Testis (tissue), 2 donors: ENCODE measurements at regions not wholly inside any gene's neighbourhood (a gene's known extent, or its start where the extent isn't known, plus 50 kb on each side); places are given as distances from the start of the nearest gene placed in this dataset.
"Not testable (repeated sequence)": the region's sequence is repeated elsewhere in the genome, so short reads cannot be mapped to it uniquely, and the experiment has no call there.

Source experiments
- DNase-seq: peaks from one replicate; pipeline ENCODE4 v3.0.0-alpha.2; 2019
- H3K27ac ChIP-seq, 2 donors: fragments of 200-600 bp; sonication (generic); one replicate each; pipeline ENCODE4 v1.5.1; 2019
- H3K27me3 ChIP-seq: fragments of 200-600 bp; sonication (generic); one replicate; pipeline ENCODE4 v1.5.1; 2019
- H3K36me3 ChIP-seq: fragments of 200-600 bp; sonication (generic); one replicate; pipeline ENCODE4 v1.5.1; 2017; ENCODE audit warnings: low read depth; ENCODE audit errors: missing control alignments
- H3K4me1 ChIP-seq: fragments of 200-600 bp; sonication (generic); one replicate; pipeline ENCODE4 v1.5.1; 2019
- H3K4me3 ChIP-seq, 2 donors: fragments of 200-600 bp; sonication (generic); one replicate each; pipeline ENCODE4 v1.5.1; 2017 to 2019
- H3K9me3 ChIP-seq: fragments of 200-600 bp; sonication (generic); one replicate; pipeline ENCODE4 v1.5.1; 2017
- POLR2A ChIP-seq: fragments of 450-650 bp; IDR thresholded peaks from one replicate; pipeline ENCODE4 v1.6.1; 2017; ENCODE audit warnings: antibody characterized with exemption, mild to moderate bottlenecking, moderate library complexity
- WGBS, 2 donors: methylation state at CpG; one replicate each; pipeline ENCODE4 v1.1.5; 2018; 5-methylcytosine and 5-hydroxymethylcytosine counted together
- intact Hi-C: fragments of 100-400 bp; cut with DNase I; formaldehyde crosslinking; loops from one replicate; pipeline ENCODE4 v1.15.1; 2023; ENCODE audit warnings: low total_unique reads
- TF ChIP-seq, protein P1 (sequence below), 3 experiments: fragments of 450-650 bp in 2 of 3; fragments of 200-600 bp in 1 of 3; sonication (generic) in 1 of 3; IDR thresholded peaks; one replicate each; pipeline ENCODE4 v1.5.1; 2016 to 2019; ENCODE audit warnings: antibody characterized with exemption in 3 of 3, mild to moderate bottlenecking in 2 of 3, moderate library complexity in 1 of 3

DNA sequence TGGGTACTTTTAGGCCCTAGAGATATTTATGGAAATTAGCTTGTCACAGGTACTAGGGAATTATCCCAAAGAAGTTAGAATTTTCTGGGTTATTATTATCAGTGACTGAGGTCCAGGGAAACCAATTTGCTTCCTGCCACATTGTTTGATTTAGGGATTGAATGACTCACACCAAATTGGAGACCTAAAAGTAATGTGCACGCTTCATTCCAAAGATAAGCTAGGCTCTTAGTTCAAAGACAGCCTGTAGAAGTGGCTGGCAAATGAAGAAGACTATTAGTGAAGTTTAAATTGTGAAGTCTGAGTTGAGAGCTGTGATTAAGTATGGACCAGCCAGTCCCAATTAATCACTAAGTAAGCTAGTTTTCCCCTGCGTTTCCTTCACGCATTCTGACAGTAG is 188.1 kb upstream of the MYO3A start:
- Histone ChIP-seq H3K9me3 (no peaks in the 10 kb centered on the region), H3K36me3 (no peaks in the 10 kb centered on the region), H3K27ac (no peak overlapping the region), H3K27me3 (no peaks in the 10 kb centered on the region), H3K4me3 (no peak overlapping the region), H3K4me1 (no peaks in the 10 kb centered on the region)
- WGBS, 2 donors: 34 to 44% methylated on average over 3 of the region's 3 CpGs
- intact Hi-C loops: no loop called here
- no peak for TF ChIP-seq POLR2A
- TF ChIP-seq, protein P1, sequence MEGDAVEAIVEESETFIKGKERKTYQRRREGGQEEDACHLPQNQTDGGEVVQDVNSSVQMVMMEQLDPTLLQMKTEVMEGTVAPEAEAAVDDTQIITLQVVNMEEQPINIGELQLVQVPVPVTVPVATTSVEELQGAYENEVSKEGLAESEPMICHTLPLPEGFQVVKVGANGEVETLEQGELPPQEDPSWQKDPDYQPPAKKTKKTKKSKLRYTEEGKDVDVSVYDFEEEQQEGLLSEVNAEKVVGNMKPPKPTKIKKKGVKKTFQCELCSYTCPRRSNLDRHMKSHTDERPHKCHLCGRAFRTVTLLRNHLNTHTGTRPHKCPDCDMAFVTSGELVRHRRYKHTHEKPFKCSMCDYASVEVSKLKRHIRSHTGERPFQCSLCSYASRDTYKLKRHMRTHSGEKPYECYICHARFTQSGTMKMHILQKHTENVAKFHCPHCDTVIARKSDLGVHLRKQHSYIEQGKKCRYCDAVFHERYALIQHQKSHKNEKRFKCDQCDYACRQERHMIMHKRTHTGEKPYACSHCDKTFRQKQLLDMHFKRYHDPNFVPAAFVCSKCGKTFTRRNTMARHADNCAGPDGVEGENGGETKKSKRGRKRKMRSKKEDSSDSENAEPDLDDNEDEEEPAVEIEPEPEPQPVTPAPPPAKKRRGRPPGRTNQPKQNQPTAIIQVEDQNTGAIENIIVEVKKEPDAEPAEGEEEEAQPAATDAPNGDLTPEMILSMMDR (IDR thresholded peaks at IDR 0.05): no peak
- no peak for DNase-seq

DNA sequence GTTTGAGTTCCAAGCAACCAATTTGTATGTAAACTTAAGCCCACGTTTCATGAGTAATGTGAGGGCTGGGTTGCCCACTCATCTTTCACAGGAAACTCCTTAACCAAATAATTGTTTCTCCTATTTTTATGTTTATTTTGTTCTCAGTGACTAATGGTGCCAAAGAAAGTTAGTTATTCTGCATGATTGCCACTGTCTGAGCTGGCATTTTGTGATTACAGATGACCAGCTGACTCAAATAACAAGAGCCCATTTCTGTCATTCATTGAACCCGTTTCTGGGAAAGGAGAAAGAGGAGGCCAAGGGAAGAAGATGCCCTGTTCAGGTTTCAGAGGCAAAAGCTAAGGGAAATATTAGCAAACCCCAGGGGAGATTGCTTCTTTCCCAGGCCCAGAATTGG is 186.9 kb upstream of the MYO3A start:
- no peak for TF ChIP-seq POLR2A
- TF ChIP-seq, protein P1 (IDR thresholded peaks at IDR 0.05): no peak
- no peak overlapping the region for H3K27ac ChIP-seq
- H3K36me3 ChIP-seq: no peaks in the 10 kb centered on the region
- no peaks in the 10 kb centered on the region for H3K9me3 ChIP-seq
- intact Hi-C loops: no loop called here
- no peak for DNase-seq
- WGBS, 2 donors: 58 to 67% methylated on average over 2 of the region's 2 CpGs
- no peaks in the 10 kb centered on the region for H3K27me3 ChIP-seq
- no peaks in the 10 kb centered on the region for H3K4me1 ChIP-seq
- H3K4me3 ChIP-seq: no peak overlapping the region

DNA sequence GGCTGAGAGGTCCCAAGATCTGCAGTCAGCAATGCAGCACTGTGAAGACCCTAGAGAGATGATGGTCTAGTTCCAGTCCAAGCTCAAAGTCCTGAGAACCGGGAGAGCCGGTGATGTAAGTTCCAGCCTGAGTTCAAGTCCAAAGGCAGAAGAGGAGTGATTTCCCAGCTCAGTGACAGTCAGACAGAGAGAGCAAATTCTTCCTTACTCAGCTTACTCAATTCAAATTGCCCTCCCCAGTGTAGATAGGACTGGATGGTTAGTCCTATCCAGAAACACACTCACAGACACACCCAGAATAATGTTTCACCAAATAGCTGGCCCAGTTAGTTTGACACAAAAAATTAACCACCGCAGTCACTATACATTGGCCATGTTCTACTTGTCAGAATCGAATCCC is 185.5 kb upstream of the MYO3A start:
- DNase-seq: no peak
- H3K36me3 ChIP-seq: no peaks in the 10 kb centered on the region
- WGBS, 2 donors: 92 to 97% methylated on average over 4 of the region's 4 CpGs
- no peaks in the 10 kb centered on the region for H3K4me1 ChIP-seq
- no peak overlapping the region for H3K4me3 ChIP-seq
- TF ChIP-seq, protein P1 (IDR thresholded peaks at IDR 0.05): no peak
- TF ChIP-seq POLR2A: no peak
- intact Hi-C loops: no loop called here
- no peaks in the 10 kb centered on the region for H3K9me3 ChIP-seq
- no peak overlapping the region for H3K27ac ChIP-seq
- H3K27me3 ChIP-seq: no peaks in the 10 kb centered on the region

DNA sequence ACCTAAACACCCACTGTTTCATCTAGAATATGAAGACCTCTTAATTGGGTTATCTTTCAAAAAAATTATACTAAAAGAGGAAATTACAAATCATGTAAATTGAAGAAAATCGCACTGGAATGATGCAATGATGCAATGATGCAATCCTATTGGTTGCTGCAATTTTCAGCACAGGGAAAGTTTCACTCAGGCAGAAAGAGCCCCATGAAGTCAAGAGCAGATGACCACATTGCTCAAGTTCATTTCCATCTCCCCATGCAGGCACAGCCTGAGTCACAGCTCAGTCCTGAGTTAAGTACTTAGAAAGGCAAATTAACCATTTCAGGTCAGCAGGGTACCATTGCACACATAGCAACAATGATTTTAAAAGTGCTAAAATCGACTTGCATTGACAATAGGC is 180.3 kb upstream of the MYO3A start:
- no peak overlapping the region for H3K4me3 ChIP-seq
- no peaks in the 10 kb centered on the region for H3K4me1 ChIP-seq
- H3K9me3 ChIP-seq: no peaks in the 10 kb centered on the region
- intact Hi-C loops: no loop called here
- no peak for DNase-seq
- TF ChIP-seq POLR2A: no peak
- TF ChIP-seq, protein P1 (IDR thresholded peaks at IDR 0.05): no peak
- no peaks in the 10 kb centered on the region for H3K27me3 ChIP-seq
- no peaks in the 10 kb centered on the region for H3K36me3 ChIP-seq
- WGBS, 2 donors: 76% methylated on average over 2 of the region's 2 CpGs
- H3K27ac ChIP-seq: no peak overlapping the region

DNA sequence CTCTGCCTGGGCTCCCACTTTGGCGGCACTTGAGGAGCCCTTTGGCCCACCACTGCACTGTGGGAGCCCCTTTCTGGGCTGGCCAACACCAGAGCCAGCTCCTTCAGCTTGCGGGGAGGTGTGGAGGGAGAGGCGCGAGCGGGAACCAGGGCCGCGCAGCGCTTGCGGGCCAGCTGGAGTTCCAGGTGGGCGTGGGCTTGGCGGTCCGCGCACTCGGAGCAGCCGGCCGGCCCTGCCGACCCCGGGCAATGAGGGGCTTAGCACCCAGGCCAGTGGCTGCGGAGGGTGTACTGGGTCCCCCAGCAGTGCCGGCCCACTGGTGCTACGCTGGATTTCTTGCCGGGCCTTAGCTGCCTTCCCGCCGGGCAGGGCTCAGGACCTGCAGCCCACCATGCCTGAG is 178.2 kb upstream of the MYO3A start:
- WGBS, 2 donors: 51 to 80% methylated on average over 10 to 24 of the region's 24 CpGs
- DNase-seq, H3K9me3 ChIP-seq, H3K27me3 ChIP-seq, H3K4me1 ChIP-seq, H3K36me3 ChIP-seq, intact Hi-C loops, H3K27ac ChIP-seq: not testable (repeated sequence)
- peak overlapping the region in 1 of 2 donors; percentile 44 for H3K4me3 ChIP-seq
